HL-60 (cell line): ENCODE measurements at regions not wholly inside any gene's neighbourhood (a gene's known extent, or its start where the extent isn't known, plus 50 kb on each side); places are given as distances from the start of the nearest gene placed in this dataset.
"Not testable (repeated sequence)": the region's sequence is repeated elsewhere in the genome, so short reads cannot be mapped to it uniquely, and the experiment has no call there.

Experiments
- DNase-seq, 2 experiments: peaks; one replicate each; pipeline ENCODE4 v3.0.0-alpha.2; 2010 to 2020; ENCODE audit warnings: low read depth in 1 of 2, low spot score in 1 of 2
- H3K27ac ChIP-seq: fragments of 250-450 bp; sonication (Bioruptor Pico); replicated peaks from 2 replicates; pipeline ENCODE4 v1.5.1; 2020; ENCODE audit warnings: mild to moderate bottlenecking, moderate library complexity
- H3K27me3 ChIP-seq: fragments of 250-450 bp; sonication (Bioruptor Pico); 2 replicates; pipeline ENCODE4 v1.5.1; 2021; ENCODE audit warnings: mild to moderate bottlenecking, moderate library complexity; ENCODE audit not compliant: insufficient read depth, poor library complexity, severe bottlenecking
- H3K4me3 ChIP-seq: replicated peaks from 2 replicates; pipeline ENCODE4 v1.5.1; 2011; ENCODE audit warnings: mild to moderate bottlenecking, control low read depth, low read length; ENCODE audit not compliant: insufficient read depth
- GABPA ChIP-seq: IDR thresholded peaks from 2 replicates; pipeline ENCODE4 v1.6.1; 2012; ENCODE audit warnings: low read depth
- POLR2AphosphoS5 ChIP-seq: IDR thresholded peaks from 2 replicates; pipeline ENCODE4 v1.6.1; 2012; ENCODE audit warnings: low read depth
- SPI1 ChIP-seq: IDR thresholded peaks from 2 replicates; pipeline ENCODE4 v1.6.1; 2012; ENCODE audit warnings: low read depth, mild to moderate bottlenecking, borderline replicate concordance
- TF ChIP-seq, protein P1 (sequence below): IDR thresholded peaks from one replicate; pipeline ENCODE4 v1.5.1; 2011; ENCODE audit warnings: low read length, control low read depth, inconsistent platforms; ENCODE audit not compliant: insufficient read depth
- TF ChIP-seq, protein P2 (sequence below): IDR thresholded peaks from 2 replicates; pipeline ENCODE4 v1.6.1; 2012; ENCODE audit warnings: low read depth; ENCODE audit not compliant: insufficient replicate concordance

DNA sequence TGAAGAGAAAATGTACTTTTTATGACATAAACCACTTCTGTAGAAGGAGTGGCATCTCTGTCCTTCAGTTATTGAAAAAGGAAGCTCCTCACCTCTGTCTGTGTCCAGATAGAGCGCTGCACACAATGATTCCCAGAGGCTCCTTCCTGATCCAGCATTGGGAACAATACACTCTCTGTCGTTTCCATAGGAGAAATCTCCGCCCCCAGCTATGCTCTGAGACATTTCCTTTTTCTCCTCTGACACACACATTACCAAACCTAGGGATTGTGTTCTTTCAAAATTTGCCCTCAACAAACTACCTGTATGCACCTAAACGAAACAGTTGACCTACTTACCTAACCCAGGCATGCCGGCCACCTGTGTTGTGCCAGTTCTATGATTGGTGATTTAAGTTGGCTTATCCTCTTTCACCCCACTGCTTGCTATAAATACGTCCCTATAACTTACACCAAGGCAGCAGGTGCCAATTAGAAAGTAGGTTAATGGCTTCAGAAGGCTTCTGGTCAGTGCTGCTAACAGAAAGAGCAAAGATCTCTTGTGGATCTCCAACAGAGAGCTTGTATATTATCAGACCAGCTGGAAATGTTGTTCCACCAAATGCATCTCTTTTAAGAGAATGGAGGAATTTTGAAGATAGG lies 140.1 kb upstream of the JCAD start:
- DNase-seq: no peak
- Histone ChIP-seq H3K4me3 (no peak overlapping the region), H3K27ac (no peak overlapping the region), H3K27me3 (no peaks in the 10 kb centered on the region)
- TF ChIP-seq POLR2AphosphoS5 (no peak), SPI1 (no peak), GABPA (no peak)
- TF ChIP-seq, protein P1, sequence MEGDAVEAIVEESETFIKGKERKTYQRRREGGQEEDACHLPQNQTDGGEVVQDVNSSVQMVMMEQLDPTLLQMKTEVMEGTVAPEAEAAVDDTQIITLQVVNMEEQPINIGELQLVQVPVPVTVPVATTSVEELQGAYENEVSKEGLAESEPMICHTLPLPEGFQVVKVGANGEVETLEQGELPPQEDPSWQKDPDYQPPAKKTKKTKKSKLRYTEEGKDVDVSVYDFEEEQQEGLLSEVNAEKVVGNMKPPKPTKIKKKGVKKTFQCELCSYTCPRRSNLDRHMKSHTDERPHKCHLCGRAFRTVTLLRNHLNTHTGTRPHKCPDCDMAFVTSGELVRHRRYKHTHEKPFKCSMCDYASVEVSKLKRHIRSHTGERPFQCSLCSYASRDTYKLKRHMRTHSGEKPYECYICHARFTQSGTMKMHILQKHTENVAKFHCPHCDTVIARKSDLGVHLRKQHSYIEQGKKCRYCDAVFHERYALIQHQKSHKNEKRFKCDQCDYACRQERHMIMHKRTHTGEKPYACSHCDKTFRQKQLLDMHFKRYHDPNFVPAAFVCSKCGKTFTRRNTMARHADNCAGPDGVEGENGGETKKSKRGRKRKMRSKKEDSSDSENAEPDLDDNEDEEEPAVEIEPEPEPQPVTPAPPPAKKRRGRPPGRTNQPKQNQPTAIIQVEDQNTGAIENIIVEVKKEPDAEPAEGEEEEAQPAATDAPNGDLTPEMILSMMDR: no peak
- TF ChIP-seq, protein P2, sequence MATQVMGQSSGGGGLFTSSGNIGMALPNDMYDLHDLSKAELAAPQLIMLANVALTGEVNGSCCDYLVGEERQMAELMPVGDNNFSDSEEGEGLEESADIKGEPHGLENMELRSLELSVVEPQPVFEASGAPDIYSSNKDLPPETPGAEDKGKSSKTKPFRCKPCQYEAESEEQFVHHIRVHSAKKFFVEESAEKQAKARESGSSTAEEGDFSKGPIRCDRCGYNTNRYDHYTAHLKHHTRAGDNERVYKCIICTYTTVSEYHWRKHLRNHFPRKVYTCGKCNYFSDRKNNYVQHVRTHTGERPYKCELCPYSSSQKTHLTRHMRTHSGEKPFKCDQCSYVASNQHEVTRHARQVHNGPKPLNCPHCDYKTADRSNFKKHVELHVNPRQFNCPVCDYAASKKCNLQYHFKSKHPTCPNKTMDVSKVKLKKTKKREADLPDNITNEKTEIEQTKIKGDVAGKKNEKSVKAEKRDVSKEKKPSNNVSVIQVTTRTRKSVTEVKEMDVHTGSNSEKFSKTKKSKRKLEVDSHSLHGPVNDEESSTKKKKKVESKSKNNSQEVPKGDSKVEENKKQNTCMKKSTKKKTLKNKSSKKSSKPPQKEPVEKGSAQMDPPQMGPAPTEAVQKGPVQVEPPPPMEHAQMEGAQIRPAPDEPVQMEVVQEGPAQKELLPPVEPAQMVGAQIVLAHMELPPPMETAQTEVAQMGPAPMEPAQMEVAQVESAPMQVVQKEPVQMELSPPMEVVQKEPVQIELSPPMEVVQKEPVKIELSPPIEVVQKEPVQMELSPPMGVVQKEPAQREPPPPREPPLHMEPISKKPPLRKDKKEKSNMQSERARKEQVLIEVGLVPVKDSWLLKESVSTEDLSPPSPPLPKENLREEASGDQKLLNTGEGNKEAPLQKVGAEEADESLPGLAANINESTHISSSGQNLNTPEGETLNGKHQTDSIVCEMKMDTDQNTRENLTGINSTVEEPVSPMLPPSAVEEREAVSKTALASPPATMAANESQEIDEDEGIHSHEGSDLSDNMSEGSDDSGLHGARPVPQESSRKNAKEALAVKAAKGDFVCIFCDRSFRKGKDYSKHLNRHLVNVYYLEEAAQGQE: no peak

DNA sequence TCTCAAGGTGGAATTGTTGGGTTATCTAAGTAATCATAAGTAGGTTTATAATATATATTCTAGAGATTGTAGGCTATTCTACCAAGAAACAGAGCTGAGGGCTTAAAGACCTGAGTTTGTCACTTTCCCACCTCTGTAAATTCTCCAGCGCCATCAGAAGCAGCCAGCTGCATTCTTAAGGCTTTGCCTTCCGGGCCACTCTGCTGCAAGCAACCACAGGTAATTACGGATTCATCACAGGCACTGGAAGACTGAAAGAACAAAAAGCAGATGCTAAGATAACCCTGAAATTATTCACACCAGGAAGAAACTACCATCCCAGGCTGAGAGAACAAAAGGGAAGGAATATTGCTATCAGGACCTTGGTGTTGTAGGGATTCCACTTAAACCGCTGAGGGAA lies 137.8 kb upstream of the JCAD start:
- H3K27me3 ChIP-seq: no peaks in the 10 kb centered on the region
- no peak overlapping the region for H3K27ac ChIP-seq
- no peak for DNase-seq
- no peak overlapping the region for H3K4me3 ChIP-seq
- TF ChIP-seq POLR2AphosphoS5 (no peak), SPI1 (no peak), GABPA (no peak)
- TF ChIP-seq, protein P1: no peak
- TF ChIP-seq, protein P2: no peak

DNA sequence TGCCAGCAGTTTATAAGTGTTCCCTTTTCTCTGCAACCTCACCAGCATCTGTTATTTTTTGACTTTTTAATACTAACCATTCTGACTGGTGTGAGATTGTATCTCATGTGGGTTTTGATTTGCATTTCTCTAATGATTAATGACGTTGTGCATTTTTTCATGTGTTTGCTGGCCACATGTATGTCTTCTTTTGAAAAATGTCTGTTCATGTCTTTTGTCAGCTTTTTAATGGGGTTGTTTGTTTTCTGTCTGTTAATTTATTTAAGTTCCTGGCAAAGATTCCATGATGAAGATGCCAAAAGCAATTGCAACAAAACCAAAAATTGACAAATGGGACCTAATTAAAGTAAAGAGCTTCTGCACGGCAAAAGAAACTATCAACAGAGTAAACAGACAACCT lies 137.2 kb upstream of the JCAD start:
- H3K27ac ChIP-seq, H3K4me3 ChIP-seq, H3K27me3 ChIP-seq, DNase-seq: not testable (repeated sequence)

DNA sequence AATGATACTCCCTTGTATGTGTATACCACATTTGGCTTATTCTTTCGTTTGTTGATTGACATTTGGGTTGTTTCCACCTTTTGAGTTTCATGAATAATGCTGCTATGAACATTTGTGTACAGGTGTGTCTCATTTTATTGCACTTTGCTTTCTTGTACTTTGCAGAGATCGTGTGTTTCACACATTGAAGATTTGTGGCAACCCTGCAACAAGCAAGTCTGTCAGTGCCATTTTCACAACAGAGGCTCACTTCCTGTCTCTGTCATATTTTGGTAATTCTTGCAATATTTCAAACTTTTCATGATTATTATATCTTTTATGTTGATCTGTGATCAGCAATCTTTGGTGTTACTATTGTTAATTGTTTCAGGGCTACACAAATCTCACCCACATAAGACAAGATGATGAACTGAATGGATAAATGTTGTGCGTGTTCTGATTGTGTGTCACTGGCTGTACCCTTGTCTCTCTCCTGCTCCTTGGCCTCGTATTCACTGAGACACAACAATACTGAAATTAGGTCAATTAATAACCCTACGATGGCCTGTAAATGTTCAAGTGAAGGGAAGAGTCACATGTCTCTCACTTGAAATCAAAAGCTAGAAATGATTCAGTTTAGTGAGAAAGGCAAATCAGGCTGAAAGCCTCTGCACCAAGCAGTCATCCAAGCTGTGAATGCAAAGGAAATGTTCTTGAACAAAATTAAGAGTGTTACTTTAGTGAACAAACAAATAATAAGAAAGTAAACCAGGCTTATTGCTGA lies 133.6 kb upstream of the JCAD start:
- H3K27me3 ChIP-seq: no peaks in the 10 kb centered on the region
- TF ChIP-seq, protein P2: no peak
- TF ChIP-seq SPI1 (no peak), POLR2AphosphoS5 (no peak), GABPA (no peak)
- TF ChIP-seq, protein P1: no peak
- no peak overlapping the region for H3K4me3 ChIP-seq
- H3K27ac ChIP-seq: no peak overlapping the region
- no peak for DNase-seq
